Ureter (tissue), 1 donor: ENCODE measurements at regions not wholly inside any gene's neighbourhood (a gene's known extent, or its start where the extent isn't known, plus 50 kb on each side); places are given as distances from the start of the nearest gene placed in this dataset.
"Not testable (repeated sequence)": the region's sequence is repeated elsewhere in the genome, so short reads cannot be mapped to it uniquely, and the experiment has no call there.

Experiments used
- DNase-seq: peaks from one replicate; pipeline ENCODE4 v3.0.0-alpha.2; 2020; ENCODE audit warnings: low spot score
- donor health status: DM: yes; HTN: yes; CAD: no.

GRCh38 chr10:33101392-33101787 is 143.4 kb upstream of the ITGB1 start:
- no peak for DNase-seq

- no peak for DNase-seq
Observed at GRCh38 chr10:33100781-33101391, 142.9 kb upstream of the ITGB1 start.

DNA sequence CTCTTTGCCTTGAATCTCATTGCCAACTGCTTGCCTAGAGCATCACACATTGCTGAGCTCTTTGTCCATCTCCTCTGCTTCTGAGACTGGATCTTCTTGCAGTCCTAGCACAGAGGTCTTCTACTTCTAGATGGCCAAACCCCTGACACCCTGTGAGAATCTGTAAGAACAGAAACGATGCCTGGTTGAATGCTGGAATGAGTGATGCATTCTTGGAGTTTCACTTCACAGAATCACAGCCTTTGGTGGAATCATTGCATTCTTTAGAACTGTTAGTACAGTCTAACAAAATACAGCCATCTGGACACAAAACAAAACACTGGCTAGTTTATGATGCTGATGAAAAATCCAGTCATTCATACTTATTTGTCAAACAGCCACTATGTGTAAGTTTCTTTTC is 141.7 kb upstream of the ITGB1 start:
- DNase-seq: no peak

DNA sequence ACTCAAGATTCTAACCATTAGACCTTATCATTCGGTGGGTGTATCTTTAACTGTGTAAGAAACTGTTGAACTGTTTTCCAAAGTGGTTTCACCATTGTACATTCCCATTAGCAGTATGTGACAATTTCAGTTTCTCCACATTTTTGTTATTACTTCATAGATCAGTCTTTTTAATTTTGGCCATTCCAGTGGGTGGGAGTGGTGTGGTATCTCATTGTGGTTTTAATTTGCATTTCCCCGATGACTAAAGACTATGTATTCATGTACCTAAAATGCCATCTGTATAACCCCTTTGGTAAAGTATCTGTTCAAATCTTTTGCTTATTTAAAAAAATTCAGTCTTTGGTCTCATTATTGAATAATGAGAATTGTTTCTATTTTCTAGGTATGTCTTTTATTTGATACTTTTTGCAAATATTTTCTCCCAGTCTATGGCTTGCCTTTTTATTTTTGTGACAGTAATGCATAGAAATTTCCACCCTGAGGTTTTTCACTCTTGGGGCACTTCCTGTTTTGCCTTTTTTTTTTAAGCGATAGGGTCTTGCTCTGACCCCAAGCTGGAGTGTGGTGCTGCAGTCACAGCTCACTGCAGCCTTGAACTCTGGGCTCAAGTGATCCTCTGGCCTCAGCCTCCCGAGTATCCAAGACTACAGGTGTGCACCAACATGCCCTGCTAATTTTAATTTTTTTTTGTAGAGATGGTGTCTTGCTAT is 141.1 kb upstream of the ITGB1 start:
- DNase-seq: no peak

GRCh38 chr10:33095867-33096815 is 138.1 kb upstream of the ITGB1 start:
- no peak for DNase-seq

DNA sequence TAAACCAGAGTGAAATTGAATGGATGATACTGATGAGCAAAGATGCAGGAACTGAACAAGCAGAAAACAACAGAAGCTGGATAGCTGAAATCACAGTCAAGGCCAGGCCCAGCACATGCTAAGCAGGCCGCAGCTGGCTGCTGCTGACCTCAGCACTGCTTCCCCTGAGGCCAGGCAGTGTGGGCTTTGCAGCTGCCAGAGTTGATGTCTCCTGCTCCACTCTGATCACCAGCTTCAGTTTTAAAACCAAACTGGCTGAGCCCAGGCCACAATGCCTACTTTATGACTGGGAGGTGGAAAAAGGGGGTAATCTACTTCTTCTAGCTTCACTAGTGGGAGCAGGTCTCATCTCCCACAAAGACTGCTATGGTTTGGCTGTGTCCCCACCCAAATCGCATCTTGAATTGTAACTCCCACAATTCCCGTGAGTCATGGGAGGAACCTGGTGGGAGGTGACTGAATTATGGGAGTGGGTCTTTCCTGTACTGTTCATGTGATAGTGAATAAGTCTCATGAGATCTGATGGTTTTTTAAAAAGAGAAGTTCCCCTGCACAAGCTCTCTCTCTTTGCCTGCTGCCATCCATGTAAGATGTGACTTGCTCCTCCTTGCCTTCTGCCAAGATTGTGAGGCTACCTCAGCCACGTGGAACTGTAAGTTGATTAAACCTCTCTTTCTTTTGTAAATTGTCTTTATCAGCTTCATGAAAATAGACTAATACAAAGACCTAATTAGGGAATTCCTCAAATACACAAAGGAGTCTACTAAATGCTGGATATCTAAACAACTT is 136.4 kb upstream of the ITGB1 start:
- no peak for DNase-seq

GRCh38 chr10:33093362-33093761 is 135.3 kb upstream of the ITGB1 start:
- no peak for DNase-seq

DNA sequence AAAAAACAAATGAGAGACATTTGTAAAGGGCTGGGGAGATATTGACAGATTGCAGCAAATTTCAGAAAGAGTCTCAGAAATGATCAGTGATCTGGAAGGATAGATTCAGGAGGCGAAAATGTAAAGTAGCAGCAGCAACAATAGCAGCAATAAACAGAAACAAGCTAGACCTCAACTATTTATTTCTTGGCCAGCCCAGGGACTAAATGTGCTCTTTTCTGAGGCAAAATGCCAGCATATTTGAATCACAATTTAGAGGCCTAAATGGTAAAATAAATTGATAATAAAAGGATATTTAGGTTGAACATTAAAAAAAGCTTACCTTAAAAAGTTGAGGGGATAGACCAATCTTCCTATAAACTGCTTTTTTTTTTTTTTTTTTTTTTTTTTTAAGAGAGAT is 134.6 kb upstream of the ITGB1 start:
- no peak for DNase-seq

- no peak for DNase-seq
Observed at GRCh38 chr10:33091201-33091600, 133.2 kb upstream of the ITGB1 start.

- DNase-seq: no peak
Observed at GRCh38 chr10:33088990-33089389, 131.0 kb upstream of the ITGB1 start.

DNA sequence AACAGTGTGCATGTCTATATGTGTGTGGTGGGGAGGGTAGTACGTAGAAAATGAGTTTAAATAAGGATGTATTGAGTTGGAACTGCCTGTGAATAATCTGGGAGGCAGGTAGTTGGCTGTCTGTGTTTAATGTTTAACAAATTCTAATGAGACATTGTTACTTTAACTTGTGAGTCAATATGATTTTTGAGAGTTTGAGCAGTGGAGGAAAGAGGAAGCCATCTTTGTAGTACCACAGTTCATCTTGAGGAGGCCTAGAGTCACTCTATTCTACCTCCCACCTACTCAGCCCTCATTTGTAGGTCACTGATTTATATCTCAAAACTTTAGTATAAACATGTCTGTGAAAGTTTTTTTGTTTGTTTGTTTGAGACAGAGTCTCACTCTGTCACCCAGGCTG is 129.9 kb upstream of the ITGB1 start:
- DNase-seq: no peak

GRCh38 chr10:33087152-33087551 is 129.1 kb upstream of the ITGB1 start:
- DNase-seq: no peak

- no peak for DNase-seq
Observed at GRCh38 chr10:33086100-33086499, 128.1 kb upstream of the ITGB1 start.

DNA sequence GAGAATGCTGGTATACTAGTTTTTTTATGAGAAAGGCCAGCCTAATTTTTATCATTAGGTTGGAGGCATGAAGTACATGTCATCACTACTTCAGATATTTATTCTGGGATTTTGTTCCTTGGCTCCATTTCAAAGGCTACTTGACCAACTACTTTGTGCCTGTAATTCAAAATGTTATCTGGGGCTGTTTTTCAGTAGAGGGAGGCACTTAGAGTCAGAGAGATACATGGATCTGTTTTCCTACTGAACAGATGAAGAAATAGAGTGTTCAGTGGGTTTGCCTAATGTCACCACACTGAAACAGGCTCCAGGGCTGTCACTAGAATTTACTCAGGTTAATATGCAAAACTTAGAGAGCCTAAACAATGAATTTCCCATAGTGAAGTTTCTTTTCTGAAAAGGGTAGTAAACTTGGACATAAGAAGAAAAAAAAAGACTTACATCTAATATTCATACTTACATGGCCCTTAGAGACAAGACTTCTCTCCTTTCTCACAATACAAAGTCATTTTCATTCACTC is 127.3 kb upstream of the ITGB1 start:
- DNase-seq: no peak

DNA sequence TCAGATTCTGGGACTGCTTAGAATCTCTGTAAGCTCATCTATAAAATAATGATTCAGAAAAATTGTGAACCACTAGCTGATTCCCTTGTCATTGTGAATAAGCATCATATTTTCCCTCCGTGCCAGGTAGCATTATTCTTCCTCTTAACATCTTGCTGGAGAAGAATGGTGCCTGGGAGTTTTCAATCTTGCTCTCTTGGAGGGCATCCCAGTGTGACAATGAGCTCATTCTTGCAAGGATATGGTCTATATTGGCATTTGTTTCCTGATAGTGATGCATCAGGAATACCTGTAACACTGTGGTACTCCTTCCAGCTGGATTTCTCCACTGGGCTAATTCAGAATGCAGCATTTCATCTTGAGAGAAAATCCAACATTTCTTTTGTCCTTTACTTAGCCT is 126.4 kb upstream of the ITGB1 start:
- DNase-seq: no peak

DNA sequence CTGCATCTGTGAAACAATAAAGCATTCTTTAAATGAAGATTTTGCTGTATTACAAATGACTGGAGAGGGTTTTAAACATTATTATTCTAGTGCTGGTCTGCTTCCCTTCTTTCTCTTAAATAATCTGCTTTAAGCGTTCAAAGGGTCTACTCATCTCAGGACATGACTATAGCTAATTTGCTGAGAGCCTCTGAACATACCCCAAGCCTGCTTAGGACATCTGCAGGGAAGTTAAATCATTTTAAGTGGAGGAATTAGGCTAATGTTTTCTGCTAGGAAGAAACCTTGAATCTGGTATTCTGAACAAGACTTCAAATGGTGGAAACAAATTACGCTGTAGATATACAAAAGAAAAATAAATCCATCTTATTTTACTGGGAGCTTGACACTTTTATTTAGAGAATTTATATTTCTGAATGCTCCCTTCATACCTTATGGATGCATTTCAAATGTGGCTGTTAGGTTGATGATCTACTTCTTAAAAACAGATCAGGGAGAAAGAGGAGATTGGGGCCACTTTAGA is 124.4 kb upstream of the ITGB1 start:
- DNase-seq: no peak

DNA sequence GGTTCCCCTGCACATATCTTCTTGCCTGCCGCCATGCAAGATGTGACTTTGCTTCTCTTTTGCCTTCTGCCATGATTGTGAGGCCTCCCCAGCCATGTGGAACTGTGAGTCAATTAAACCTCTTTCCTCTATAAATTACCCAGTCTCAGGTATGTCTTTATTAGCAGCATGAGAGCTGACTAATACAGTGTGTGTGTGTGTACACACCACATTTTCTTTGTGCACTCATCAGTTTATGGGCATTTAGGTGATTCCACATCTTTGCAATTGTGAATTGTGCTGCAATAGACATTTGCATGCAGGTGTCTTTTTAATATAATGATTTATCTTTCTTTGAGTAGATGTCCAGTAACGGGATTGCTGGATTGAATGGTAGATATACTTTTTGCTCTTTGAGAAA is 122.4 kb upstream of the ITGB1 start:
- DNase-seq: not testable (repeated sequence)

DNA sequence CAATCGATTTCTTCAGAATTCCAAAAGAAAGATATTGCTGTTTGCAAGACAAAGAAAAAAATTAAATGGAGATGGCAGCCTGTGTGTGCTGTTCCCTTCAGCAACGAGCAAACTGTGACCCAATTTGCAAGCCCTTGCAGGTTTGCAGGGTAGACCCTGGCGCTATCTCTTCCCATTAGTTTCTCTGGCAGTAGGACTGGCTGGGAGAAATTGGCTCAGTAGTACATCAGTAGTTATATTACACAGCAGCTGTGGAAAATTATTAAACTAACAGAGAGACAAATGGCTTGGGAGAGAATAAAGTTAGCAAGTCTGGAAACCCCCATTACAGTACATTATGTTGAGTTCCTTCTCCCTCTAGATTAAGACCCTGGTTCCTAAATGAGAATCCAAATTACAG is 116.4 kb upstream of the ITGB1 start:
- no peak for DNase-seq

DNA sequence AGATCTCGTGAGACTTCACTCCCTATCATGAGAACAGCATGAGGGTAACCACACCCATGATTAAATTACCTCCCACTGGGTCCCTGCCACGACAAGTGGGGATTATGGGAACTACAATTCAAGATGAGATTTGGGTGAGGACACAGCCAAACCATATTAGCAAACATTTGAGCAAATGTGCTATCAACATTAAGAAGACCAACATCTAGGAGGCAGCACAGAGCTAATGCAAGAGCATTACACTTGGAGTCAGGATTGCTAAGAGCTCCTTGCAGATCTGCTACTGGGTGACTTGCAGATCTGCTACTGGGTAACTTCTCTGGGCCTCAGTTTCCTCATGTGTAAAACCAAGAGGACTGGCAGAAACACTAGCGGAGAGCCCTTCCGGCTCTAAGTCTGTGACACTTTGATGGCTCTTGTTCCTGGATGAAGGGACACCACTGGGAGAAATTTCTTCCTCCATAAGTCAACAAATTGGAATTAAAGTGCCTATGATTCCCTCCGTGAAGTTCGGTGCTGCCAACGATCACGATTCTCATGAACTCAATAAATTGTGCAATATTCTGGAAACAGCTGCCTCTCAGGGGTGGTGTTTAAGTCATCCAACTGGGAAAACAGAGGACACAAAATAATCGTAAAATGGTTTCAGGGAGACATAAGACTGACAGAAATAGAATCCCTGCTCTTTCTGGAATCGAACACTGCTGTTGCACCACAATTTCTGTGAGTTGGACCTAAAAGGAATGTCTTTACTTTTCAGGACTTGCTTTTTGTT is 115.8 kb upstream of the ITGB1 start:
- no peak for DNase-seq

- DNase-seq: no peak
Observed at GRCh38 chr10:33071857-33072256, 113.8 kb upstream of the ITGB1 start.

- no peak for DNase-seq
Observed at GRCh38 chr10:33070101-33070500, 112.1 kb upstream of the ITGB1 start.
